PC-9 (cell line): ENCODE measurements at regions not wholly inside any gene's neighbourhood (a gene's known extent, or its start where the extent isn't known, plus 50 kb on each side); places are given as distances from the start of the nearest gene placed in this dataset.

Source experiments
- BruUV-seq: library from RNA; stranded (reverse); fragments of 400-500 nt; replicated peaks from 2 replicates; lab custom pipeline; 2021; lab: Mats Ljungman, UMichigan
- CTCF ChIA-PET: fragments of 300-600 bp; sonication (Branson Sonifier 250); formaldehyde crosslinking; loops from one replicate; lab custom pipeline; 2022; ENCODE audit warnings: antibody characterized with exemption; lab: Charles Lee
- POLR2A ChIA-PET: fragments of 300-600 bp; sonication (Branson Sonifier 250); formaldehyde crosslinking; loops from one replicate; lab custom pipeline; 2022; ENCODE audit warnings: antibody characterized with exemption; ENCODE audit not compliant: unreplicated experiment; lab: Charles Lee
- DNase-seq, 2 experiments: peaks; one replicate each; pipeline versions ENCODE4 v3.0.0 to v3.0.0-alpha.2; 2015 to 2022; ENCODE audit warnings: mixed read lengths in 1 of 2
- H2AFZ ChIP-seq: fragments of 200-600 bp; sonication (generic); 2 replicates; pipeline ENCODE4 v1.8.1; 2017; ENCODE audit warnings: antibody characterized with exemption
- H3F3A ChIP-seq: fragments of 200-600 bp; sonication (generic); 2 replicates; pipeline ENCODE4 v1.8.1; 2017; ENCODE audit warnings: antibody characterized with exemption, mild to moderate bottlenecking, low read depth; ENCODE audit not compliant: insufficient read depth
- H3K27ac ChIP-seq: fragments of 200-600 bp; sonication (generic); 2 replicates; pipeline ENCODE4 v1.6.1; 2016; ENCODE audit warnings: mixed run types
- H3K27me3 ChIP-seq: fragments of 200-600 bp; sonication (generic); 2 replicates; pipeline ENCODE4 v1.6.1; 2016; ENCODE audit warnings: low read depth, mixed run types; ENCODE audit not compliant: insufficient read depth
- H3K36me3 ChIP-seq: fragments of 200-600 bp; sonication (generic); 2 replicates; pipeline ENCODE4 v1.6.1; 2016; ENCODE audit warnings: low read depth, mixed run types
- H3K4me1 ChIP-seq: fragments of 200-600 bp; sonication (generic); replicated peaks from 2 replicates; pipeline ENCODE4 v1.6.1; 2016; ENCODE audit warnings: mixed run types; ENCODE audit not compliant: insufficient read depth
- H3K4me2 ChIP-seq: fragments of 200-600 bp; sonication (generic); 2 replicates; pipeline ENCODE4 v1.6.1; 2017; ENCODE audit warnings: mixed run types
- H3K4me3 ChIP-seq: fragments of 200-600 bp; sonication (generic); 2 replicates; pipeline ENCODE4 v1.6.1; 2016; ENCODE audit warnings: mixed run types
- H3K79me2 ChIP-seq: fragments of 200-600 bp; sonication (generic); 2 replicates; pipeline ENCODE4 v1.6.1; 2017; ENCODE audit warnings: low read depth, mixed run types
- H3K9me2 ChIP-seq: fragments of 200-600 bp; sonication (generic); 2 replicates; pipeline ENCODE4 v1.8.1; 2017; ENCODE audit warnings: mild to moderate bottlenecking; ENCODE audit not compliant: insufficient read depth
- H3K9me3 ChIP-seq: fragments of 200-600 bp; sonication (generic); 2 replicates; pipeline ENCODE4 v1.8.1; 2016; ENCODE audit warnings: low read depth; ENCODE audit not compliant: insufficient read depth
- H4K20me1 ChIP-seq: fragments of 200-600 bp; sonication (generic); 2 replicates; pipeline ENCODE4 v1.8.1; 2017; ENCODE audit not compliant: insufficient read depth
- EZH2 ChIP-seq: fragments of 200-600 bp; sonication (generic); IDR thresholded peaks from 2 replicates; pipeline ENCODE4 v1.8.0; 2017; ENCODE audit warnings: antibody characterized with exemption, low read depth
- intact Hi-C: fragments of 100-400 bp; cut with micrococcal nuclease; formaldehyde crosslinking; loops from one replicate; pipeline ENCODE4 v1.10.0; 2022; ENCODE audit not compliant: unreplicated experiment
- TF ChIP-seq, protein P1 (sequence below): fragments of 200-600 bp; sonication (generic); conservative IDR thresholded peaks from 2 replicates; pipeline ENCODE4 v1.6.1; 2017; ENCODE audit warnings: mixed run types, antibody characterized with exemption, mild to moderate bottlenecking, moderate library complexity

DNA sequence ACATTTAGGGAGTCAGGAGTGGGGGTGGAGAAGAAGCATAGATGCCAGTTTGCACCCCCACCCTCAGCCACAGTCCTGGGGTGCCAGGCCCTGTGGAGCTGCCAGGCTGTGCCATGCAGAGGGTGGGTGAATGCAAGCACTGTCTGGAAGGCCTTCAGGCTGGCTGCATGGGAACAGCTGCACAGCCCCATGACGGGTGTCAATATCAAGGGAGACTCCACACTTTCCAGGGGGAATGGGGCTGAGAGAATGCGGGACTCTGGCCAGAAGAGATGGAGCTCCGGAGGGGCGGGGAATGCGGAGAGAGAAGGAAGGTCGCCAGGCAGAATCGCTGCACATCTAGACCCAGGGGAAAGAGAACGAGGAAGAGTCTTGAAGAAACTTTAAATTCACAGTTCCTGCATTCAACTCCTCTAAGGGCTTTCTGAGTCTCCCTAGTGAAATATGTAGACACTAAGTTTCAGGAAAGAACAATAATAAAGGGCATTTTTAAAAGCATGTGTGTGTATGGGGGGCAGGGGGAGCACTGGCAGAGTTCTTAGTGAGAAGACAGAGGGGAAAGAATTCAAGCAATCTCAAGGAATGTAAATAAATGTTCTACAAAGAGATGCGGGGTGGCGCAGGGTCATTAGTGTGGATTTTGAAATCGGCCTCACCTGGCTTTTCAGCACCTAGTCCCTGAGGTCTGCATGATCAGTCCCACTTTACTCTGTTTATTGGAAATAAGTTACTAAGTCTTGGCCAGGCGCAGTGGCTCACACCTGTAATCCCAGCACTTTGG, 59.1 kb downstream of the BOD1 start:
- Histone ChIP-seq H3F3A (no peaks in the 10 kb centered on the region), H3K4me2 (no peak overlapping the region), H3K79me2 (no peaks in the 10 kb centered on the region), H3K9me2 (no peaks in the 10 kb centered on the region), H3K4me1 (no peaks in the 10 kb centered on the region), H3K9me3 (peaks cover 12% of the 10 kb centered on the region), H3K36me3 (no peaks in the 10 kb centered on the region), H4K20me1 (no peaks in the 10 kb centered on the region), H3K27ac (no peak overlapping the region), H2AFZ (no peak overlapping the region), H3K4me3 (no peak overlapping the region), H3K27me3 (no peaks in the 10 kb centered on the region)
- intact Hi-C loops = no loop called here
- CTCF ChIA-PET = interaction anchor here (0.6 to 1.0 kb wide), 2 partner anchors 11 to 43 kb away, joined by 4 to 10 read pairs; no protein-coding TSS in a partner anchor
- DNase-seq = no peak
- POLR2A ChIA-PET = no interaction called here
- TF ChIP-seq, protein P1, sequence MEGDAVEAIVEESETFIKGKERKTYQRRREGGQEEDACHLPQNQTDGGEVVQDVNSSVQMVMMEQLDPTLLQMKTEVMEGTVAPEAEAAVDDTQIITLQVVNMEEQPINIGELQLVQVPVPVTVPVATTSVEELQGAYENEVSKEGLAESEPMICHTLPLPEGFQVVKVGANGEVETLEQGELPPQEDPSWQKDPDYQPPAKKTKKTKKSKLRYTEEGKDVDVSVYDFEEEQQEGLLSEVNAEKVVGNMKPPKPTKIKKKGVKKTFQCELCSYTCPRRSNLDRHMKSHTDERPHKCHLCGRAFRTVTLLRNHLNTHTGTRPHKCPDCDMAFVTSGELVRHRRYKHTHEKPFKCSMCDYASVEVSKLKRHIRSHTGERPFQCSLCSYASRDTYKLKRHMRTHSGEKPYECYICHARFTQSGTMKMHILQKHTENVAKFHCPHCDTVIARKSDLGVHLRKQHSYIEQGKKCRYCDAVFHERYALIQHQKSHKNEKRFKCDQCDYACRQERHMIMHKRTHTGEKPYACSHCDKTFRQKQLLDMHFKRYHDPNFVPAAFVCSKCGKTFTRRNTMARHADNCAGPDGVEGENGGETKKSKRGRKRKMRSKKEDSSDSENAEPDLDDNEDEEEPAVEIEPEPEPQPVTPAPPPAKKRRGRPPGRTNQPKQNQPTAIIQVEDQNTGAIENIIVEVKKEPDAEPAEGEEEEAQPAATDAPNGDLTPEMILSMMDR = no peak
- no peak for TF ChIP-seq EZH2
- no TSS peak for BruUV-seq

DNA sequence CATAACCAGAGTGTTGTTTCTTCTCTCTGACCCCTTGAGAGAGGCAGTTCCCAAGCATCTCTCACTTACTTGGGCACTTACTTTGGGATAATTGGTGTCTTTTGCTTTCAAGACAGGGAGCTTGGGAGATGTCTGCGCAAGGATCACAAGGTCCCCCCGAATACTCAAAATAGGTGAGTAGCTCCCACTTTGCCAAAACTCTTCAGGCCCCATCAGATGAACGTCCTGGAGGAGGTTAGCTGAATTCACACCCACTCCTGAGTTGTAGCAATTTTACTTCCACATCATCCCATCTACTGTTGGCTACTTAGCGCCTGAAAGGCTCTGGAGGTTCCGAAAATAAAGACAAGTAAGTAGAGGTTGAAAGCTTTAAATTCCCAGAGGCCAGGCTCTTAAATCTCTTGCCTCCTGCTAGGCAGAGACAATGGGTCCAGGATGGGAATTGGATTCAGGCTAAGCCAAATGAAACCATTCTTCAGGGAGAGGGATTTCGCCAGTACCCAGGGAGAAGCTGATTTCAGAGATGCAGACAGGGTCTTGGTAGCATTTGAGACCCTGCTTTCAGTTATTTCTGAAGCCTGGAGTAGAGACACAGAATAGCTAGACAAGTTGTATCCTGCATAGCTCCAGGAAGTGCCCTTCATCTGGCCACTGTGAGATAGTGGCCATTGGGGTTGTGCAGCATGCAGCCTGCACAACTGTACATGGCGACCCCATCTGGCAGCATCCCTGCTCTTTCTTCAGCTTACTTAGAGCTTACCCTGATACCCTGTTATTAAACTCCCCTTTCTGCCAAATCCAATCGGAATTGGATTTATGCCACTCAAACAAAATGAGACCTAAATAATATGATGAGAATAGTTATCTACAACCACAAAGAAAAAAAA, 60.1 kb downstream of the BOD1 start:
- H3K27me3 ChIP-seq = no peaks in the 10 kb centered on the region
- ChIA-PET POLR2A (no interaction called here), CTCF (interaction anchor here (0.6 to 1.0 kb wide), 2 partner anchors 10 to 42 kb away, joined by 4 to 10 read pairs; no protein-coding TSS in a partner anchor)
- no peaks in the 10 kb centered on the region for H4K20me1 ChIP-seq
- no peak overlapping the region for H3K27ac ChIP-seq
- H3K4me2 ChIP-seq = no peak overlapping the region
- H3F3A ChIP-seq = no peaks in the 10 kb centered on the region
- BruUV-seq = no TSS peak
- H3K9me3 ChIP-seq = peaks cover 9% of the 10 kb centered on the region
- H3K4me3 ChIP-seq = no peak overlapping the region
- intact Hi-C loops = no loop called here
- DNase-seq = no peak
- H2AFZ ChIP-seq = no peak overlapping the region
- TF ChIP-seq, protein P1 = no peak
- TF ChIP-seq EZH2 = no peak
- no peaks in the 10 kb centered on the region for H3K79me2 ChIP-seq
- no peaks in the 10 kb centered on the region for H3K36me3 ChIP-seq
- H3K4me1 ChIP-seq = no peaks in the 10 kb centered on the region
- no peaks in the 10 kb centered on the region for H3K9me2 ChIP-seq

DNA sequence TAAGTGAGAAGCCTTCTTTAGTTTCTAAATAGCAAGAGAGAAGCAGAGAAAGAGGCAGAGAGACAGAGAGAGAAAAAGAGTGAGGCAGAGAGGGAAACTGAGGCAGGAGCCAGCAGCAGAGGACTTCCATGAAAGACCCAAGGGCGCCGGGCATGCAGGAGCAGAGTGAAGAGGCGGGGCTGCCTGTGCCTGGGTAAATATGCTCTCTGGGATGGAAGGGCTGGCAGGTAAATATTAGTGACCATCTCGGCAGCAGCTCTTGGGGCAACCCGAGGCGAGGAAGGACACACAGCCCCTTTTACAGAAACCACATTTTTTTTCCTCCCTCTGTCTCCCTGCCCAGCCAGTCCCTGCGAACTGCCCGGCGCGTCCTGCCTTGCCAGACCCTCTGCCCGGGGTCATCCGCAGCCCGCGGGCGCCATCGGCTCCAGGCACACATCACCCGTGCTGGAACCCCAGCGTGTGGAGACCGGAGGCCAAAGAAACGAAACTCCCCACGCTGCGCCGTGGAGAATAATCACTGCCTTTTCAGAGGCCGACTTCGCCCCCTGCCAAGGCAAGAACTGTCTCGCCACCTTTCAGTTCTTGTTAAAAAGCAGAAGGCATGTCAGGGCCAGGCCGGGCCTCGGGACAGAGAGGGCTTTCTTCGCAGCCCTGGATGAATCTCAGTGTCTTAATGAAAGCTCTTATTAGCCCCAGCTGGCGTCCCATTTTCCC, 61.3 kb downstream of the BOD1 start:
- no peak overlapping the region for H3K4me2 ChIP-seq
- CTCF ChIA-PET = no interaction called here
- DNase-seq = no peak
- H3K36me3 ChIP-seq = no peaks in the 10 kb centered on the region
- peaks cover 3% of the 10 kb centered on the region for H3K9me3 ChIP-seq
- H3K9me2 ChIP-seq = no peaks in the 10 kb centered on the region
- H3K27me3 ChIP-seq = no peaks in the 10 kb centered on the region
- no peak overlapping the region for H2AFZ ChIP-seq
- intact Hi-C loops = no loop called here
- H3K27ac ChIP-seq = no peak overlapping the region
- no peaks in the 10 kb centered on the region for H3F3A ChIP-seq
- H3K4me1 ChIP-seq = no peaks in the 10 kb centered on the region
- no peaks in the 10 kb centered on the region for H3K79me2 ChIP-seq
- no peaks in the 10 kb centered on the region for H4K20me1 ChIP-seq
- POLR2A ChIA-PET = no interaction called here
- TF ChIP-seq, protein P1 = no peak
- BruUV-seq = no TSS peak
- H3K4me3 ChIP-seq = no peak overlapping the region
